NCI-H345 (cell line): ENCODE measurements at regions not wholly inside any gene's neighbourhood (a gene's known extent, or its start where the extent isn't known, plus 50 kb on each side); places are given as distances from the start of the nearest gene placed in this dataset.
"Not testable (repeated sequence)": the region's sequence is repeated elsewhere in the genome, so short reads cannot be mapped to it uniquely, and the experiment has no call there.

Experiments used
- DNase-seq: peaks from one replicate; lab custom pipeline; 2025; lab: John Stamatoyannopoulos, UW

GRCh38 chr2:193845604-193846003 is 1650.9 kb upstream of the TMEFF2 start:
- no peak for DNase-seq

GRCh38 chr2:193843675-193844074 is 1648.9 kb upstream of the TMEFF2 start:
- DNase-seq = no peak

DNA sequence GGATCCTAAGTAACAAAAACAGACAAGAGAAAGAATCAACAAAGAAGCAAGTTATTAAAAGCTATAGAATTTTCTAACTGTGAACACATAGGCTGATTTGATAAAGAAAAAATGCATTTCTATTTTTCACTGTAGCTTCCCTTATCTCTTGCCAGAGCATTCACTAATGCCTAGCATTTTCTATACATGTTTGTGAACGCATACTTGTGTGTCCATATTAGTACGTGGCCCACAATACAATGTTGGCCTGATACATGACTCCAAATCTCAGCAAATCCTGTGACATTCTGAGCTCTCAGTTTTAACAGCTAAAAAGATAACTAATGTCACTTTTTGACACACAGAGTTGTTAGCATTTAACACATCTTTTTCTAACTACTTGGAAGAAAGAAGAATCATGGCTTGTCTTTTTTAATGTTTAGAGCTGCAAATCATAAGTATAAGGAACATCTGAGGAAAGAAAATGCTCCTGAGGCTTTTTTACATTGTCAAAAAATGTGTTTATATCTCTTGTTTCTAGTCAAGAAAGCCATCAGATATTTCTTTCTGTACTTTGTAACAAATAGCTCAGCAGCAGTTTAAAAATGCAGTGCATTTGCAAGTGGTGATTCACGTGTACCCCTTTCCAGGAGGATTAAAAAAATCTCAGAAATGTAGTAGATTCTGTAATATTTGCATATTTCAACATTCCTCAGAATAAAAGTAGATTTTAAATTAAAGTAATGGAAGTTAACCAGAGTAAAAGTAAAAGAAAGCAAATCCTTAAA is 1646.8 kb upstream of the TMEFF2 start:
- DNase-seq = no peak

DNA sequence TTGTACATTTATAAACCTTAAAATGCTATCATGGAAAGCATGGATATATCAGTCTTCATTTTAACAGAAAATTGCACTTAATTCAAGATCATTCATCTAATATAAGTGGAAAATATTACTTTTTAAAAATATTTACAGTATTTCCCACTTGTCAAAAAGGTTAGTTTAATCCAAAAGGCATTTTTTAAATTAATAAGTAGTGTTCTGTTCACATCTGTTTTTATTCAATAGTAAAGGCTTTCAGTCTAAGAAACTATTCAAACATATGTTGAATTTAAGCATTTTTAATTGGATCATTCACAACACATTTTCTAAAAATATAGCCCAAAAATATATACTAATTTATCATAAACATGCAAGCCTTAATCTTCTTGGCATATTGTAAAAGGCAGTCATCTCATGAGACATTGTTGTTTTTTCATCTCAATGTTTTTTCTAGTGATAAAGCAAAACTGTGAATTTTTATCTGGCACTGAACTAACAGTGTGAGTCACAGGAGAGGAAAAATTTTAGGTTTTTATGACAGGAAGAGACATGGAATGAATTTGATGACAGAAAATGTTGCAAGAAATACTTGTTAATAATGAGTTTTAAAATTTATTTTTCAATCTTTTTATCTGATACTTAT is 1642.5 kb upstream of the TMEFF2 start:
- DNase-seq = no peak

GRCh38 chr2:193836424-193837006 is 1641.8 kb upstream of the TMEFF2 start:
- DNase-seq = not testable (repeated sequence)

- not testable (repeated sequence) for DNase-seq
Observed at GRCh38 chr2:193833895-193834294, 1639.2 kb upstream of the TMEFF2 start.

DNA sequence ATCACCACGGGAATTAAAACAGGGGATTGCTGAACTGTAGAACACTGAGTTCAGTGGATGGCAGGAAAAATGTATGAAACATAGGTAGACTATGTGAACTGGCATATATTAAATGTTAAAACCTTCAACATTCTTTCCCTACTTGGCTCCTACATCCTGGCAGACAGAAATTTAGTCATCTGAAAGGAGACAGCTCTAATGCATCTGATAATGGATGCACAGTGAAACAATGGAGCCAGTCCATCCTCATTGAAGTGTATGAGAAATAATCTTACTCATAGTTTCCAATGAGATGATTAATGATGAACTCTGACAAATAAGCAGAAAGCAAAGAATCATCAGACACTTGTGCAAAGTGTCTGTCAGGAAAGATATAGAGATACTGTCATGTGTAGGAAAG is 1629.7 kb upstream of the TMEFF2 start:
- DNase-seq = no peak

- DNase-seq = no peak
Observed at GRCh38 chr2:193818801-193819499, 1624.2 kb upstream of the TMEFF2 start.

DNA sequence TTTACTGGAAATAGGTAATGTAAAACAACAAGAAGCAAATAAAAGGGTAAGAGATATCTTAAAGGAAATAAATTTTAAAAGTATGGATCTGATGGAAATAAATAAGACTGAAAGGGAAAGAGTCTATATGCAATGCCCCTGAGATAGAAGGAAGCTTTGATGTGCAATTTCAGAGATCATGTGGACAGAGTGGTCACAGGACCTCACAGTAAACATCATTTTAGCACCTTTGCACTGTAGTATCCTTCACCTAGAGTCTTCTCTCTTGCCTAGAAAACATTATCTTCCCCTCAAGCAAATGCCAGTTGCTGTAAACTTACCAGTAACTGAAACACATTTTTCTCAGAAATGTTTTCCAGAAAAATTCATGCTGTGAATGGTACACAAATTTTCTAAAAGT is 1621.3 kb upstream of the TMEFF2 start:
- DNase-seq = no peak

GRCh38 chr2:193810533-193810932 is 1615.8 kb upstream of the TMEFF2 start:
- no peak for DNase-seq

DNA sequence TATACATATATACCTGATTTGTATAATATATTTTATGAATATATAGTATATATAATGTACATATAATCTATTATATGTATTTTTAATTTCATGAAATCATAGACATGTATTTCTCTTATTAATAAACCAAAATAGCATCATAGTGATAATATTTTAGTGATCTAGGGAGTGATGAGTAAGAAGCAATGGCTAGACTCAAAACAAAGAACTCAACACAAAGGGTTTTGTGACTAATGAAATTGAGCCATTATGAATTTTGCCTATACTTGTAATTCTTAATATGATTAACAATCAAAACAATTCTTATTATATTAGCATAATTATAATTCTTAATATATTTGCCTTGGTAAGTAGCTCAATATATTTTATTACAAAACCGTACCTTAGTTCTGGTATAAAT is 1614.1 kb upstream of the TMEFF2 start:
- DNase-seq = no peak

DNA sequence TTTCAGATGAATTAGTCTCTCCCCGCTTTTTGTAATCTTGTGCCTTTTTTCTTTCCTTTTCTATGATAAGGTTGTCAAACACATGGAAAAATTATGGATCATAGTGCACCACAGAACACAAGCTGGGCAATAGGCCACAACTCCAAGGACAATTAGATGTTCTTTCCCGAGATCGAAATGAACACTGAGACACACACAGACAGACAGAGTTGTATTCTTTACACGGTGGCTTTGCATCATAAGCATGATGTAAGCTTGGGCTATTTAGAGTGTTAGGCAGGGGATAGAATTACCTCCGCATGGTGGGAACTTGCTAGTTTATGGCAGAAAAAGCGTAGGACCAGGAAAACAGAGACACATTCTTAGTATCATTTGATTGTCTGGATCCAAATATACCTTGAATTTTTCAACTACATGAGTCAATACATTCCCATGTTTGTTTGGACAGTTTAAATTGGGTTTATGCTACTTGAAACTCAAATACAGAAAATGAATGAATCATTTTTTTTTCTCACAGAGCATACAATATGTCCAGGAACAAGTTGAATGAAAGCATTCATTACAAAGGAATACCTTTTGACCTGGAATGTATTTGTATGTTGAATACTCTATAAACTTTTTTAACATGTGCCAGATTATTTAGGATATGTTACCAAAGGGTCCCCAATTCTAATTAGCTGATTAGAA is 1611.5 kb upstream of the TMEFF2 start:
- no peak for DNase-seq

DNA sequence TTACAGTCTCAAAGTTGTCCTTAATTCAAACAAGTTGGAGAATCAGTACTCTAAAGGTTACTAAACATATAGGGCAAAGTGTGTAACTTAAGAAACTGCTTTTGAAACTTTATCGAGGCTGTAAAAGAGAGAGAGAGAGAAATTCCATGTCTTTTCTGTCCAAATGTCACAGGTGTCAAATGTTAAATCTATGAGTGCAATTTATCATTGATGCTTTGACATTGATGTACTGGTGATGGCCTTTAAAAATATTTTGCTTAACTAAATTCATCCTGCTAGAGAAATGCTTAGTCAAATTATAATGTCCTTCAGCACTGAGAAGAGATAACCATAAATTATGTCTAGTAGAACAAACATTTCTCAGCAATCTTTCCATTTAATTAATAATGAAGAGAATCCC is 1602.1 kb upstream of the TMEFF2 start:
- DNase-seq = no peak

- no peak for DNase-seq
Observed at GRCh38 chr2:193793914-193794313, 1599.2 kb upstream of the TMEFF2 start.

- no peak for DNase-seq
Observed at GRCh38 chr2:193783681-193784080, 1588.9 kb upstream of the TMEFF2 start.

DNA sequence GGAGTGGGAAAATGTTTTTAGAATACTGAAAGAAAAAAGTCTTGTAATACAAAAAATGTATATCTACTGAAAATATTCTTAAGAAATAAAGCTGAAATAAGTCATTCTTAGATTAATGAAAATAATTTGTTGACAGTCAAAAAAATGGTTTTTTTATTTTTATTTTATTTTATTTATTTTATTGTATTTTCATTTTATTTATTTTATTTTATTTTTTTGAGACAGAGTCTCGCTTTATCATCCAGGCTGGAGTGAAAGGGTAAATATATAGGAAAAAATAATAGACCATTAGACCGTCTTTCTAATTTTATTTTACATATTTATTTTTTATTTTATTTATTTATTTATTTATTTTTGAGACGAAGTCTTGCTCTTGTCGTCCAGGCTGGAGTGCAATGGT is 1583.6 kb upstream of the TMEFF2 start:
- DNase-seq = no peak

- no peak for DNase-seq
Observed at GRCh38 chr2:193776988-193777387, 1582.3 kb upstream of the TMEFF2 start.

- DNase-seq = no peak
Observed at GRCh38 chr2:193774166-193774565, 1579.4 kb upstream of the TMEFF2 start.

GRCh38 chr2:193751299-193751698 is 1556.6 kb upstream of the TMEFF2 start:
- DNase-seq = no peak

DNA sequence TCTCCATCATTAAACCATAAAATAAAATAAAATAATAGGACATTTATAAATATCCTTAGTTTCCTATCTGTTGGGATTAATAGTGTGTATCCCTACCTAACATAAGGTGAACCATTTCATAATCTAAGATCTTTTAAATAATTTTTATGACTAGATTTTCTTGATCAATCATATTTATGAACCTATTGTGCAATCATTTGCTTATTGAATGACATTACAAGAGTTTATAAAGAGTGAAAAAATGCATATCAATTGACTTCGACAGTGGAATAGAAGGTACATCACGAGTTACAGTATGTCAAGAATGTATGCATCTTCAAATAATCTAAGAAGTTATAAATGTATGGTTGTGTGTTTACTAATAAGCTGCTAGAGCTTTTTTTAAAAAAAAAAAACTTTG is 1554.8 kb upstream of the TMEFF2 start:
- DNase-seq = no peak

DNA sequence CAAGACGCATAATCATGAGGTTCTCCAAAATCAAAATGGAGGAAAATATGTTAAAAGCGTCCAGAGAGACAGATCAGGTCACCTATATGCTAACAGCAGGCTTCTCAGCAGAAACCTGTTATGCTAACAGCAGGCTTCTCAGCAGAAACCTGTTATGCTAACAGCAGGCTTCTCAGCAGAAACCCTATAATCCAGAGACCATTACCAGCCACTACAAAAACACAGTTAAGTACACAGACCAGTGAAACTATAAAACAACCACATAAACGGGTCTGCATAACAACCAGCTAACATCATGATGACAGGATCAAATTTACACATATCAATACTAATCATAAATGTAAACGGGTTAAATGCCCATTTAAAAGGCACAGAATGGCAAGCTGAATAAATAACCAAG is 1548.4 kb upstream of the TMEFF2 start:
- DNase-seq = peak; percentile 66

DNA sequence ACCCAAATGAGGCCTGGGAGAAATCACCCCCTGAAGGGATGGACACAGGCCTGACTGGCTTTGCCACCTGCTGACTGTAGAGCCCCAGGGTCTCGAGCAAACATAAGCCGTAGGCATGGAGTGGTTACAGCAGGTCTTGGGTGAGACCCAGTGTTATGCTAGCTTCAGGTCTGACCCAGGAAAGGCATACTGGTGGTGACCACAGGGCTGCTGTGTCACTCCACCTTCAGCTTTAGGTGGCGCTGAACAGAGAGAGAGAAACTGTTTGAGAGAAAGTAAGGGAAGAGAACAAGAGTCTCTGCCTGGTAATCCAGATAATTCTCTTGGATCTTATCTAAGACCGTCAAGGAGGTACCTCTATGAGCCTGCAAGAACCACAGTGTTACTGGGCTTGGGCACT is 1544.2 kb upstream of the TMEFF2 start:
- DNase-seq = no peak
